ENCODE measurements at regions not wholly inside any gene's neighbourhood (a gene's known extent, or its start where the extent isn't known, plus 50 kb on each side); places are given as distances from the start of the nearest gene placed in this dataset.

GRCh38 chr7:17472939-17473338 is 174.5 kb downstream of the AHR start:
- no peak for DNase-seq
- no peak overlapping the region for H3K4me3 Mint-ChIP-seq (ENCODE audit: unreplicated experiment)
- no peaks in the 10 kb centered on the region for H3K27me3 Mint-ChIP-seq (ENCODE audit: unreplicated experiment)
- no peak overlapping the region for H3K27ac Mint-ChIP-seq (ENCODE audit: unreplicated experiment)
- no peaks in the 10 kb centered on the region for H3K4me1 Mint-ChIP-seq (ENCODE audit: low read depth, unreplicated experiment)
- no peaks in the 10 kb centered on the region for H3K36me3 Mint-ChIP-seq (ENCODE audit: unreplicated experiment)
- TF ChIP-seq, protein P1, sequence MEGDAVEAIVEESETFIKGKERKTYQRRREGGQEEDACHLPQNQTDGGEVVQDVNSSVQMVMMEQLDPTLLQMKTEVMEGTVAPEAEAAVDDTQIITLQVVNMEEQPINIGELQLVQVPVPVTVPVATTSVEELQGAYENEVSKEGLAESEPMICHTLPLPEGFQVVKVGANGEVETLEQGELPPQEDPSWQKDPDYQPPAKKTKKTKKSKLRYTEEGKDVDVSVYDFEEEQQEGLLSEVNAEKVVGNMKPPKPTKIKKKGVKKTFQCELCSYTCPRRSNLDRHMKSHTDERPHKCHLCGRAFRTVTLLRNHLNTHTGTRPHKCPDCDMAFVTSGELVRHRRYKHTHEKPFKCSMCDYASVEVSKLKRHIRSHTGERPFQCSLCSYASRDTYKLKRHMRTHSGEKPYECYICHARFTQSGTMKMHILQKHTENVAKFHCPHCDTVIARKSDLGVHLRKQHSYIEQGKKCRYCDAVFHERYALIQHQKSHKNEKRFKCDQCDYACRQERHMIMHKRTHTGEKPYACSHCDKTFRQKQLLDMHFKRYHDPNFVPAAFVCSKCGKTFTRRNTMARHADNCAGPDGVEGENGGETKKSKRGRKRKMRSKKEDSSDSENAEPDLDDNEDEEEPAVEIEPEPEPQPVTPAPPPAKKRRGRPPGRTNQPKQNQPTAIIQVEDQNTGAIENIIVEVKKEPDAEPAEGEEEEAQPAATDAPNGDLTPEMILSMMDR (IDR thresholded peaks at IDR 0.05; ENCODE audit: partially characterized antibody, unreplicated experiment) = no peak
- H3K9me3 Mint-ChIP-seq (ENCODE audit: unreplicated experiment) = no peaks in the 10 kb centered on the region

DNA sequence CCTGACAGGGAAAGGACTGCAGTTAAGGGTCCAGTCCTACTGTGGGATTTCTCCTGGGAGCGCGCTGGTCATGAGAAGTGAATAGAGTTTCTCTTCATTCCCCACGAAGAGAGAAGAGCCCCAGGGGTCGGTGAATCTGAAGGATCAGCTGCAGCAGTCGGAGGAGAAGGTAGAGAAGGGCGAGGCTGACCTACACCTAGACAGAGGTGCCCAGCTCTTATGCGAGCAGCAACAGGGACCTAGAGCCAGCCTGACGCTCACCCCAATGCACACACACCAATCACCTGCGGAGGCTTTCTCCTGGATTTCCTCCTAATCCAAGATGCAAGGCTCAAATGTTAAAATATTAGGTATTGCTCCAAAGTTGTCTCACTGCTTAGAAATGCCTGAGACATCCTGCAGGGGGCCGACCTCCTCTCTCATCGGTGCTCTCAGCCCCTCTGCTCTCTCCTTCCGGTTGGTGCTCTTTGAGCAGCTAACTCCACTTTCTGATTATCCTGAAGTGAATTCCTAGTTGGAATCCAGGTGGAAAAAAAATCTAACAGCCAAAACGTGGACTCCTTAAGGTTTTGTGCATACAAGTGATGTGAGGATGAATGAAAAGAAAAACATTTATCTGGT is 176.4 kb downstream of the AHR start:
- H3K4me3 Mint-ChIP-seq (ENCODE audit: unreplicated experiment) = no peak overlapping the region
- H3K27ac Mint-ChIP-seq (ENCODE audit: unreplicated experiment) = no peak overlapping the region
- H3K36me3 Mint-ChIP-seq (ENCODE audit: unreplicated experiment) = no peaks in the 10 kb centered on the region
- H3K27me3 Mint-ChIP-seq (ENCODE audit: unreplicated experiment) = no peaks in the 10 kb centered on the region
- peak; percentile 23 for DNase-seq
- no peaks in the 10 kb centered on the region for H3K9me3 Mint-ChIP-seq (ENCODE audit: unreplicated experiment)
- TF ChIP-seq, protein P1 (IDR thresholded peaks at IDR 0.05; ENCODE audit: partially characterized antibody, unreplicated experiment) = peak; percentile 24
- no peaks in the 10 kb centered on the region for H3K4me1 Mint-ChIP-seq (ENCODE audit: low read depth, unreplicated experiment)

GRCh38 chr7:17477182-17477581 is 178.7 kb downstream of the AHR start:
- H3K27me3 Mint-ChIP-seq (ENCODE audit: unreplicated experiment) = no peaks in the 10 kb centered on the region

GRCh38 chr7:17481118-17481517 is 182.7 kb downstream of the AHR start:
- H3K27me3 Mint-ChIP-seq (ENCODE audit: unreplicated experiment) = no peaks in the 10 kb centered on the region
- H3K4me3 Mint-ChIP-seq (ENCODE audit: unreplicated experiment) = no peak overlapping the region
- no peaks in the 10 kb centered on the region for H3K36me3 Mint-ChIP-seq (ENCODE audit: unreplicated experiment)
- no peak for DNase-seq
- TF ChIP-seq, protein P1 (IDR thresholded peaks at IDR 0.05; ENCODE audit: partially characterized antibody, unreplicated experiment) = no peak
- H3K27ac Mint-ChIP-seq (ENCODE audit: unreplicated experiment) = no peak overlapping the region
- no peaks in the 10 kb centered on the region for H3K9me3 Mint-ChIP-seq (ENCODE audit: unreplicated experiment)
- no peaks in the 10 kb centered on the region for H3K4me1 Mint-ChIP-seq (ENCODE audit: low read depth, unreplicated experiment)

More at GRCh38 chr7:17477182-17477581, 178.7 kb downstream of the AHR start:
- Mint-ChIP-seq H3K36me3 (ENCODE audit: unreplicated experiment) (no peaks in the 10 kb centered on the region), H3K4me1 (ENCODE audit: low read depth, unreplicated experiment) (no peaks in the 10 kb centered on the region), H3K4me3 (ENCODE audit: unreplicated experiment) (no peak overlapping the region), H3K9me3 (ENCODE audit: unreplicated experiment) (no peaks in the 10 kb centered on the region), H3K27ac (ENCODE audit: unreplicated experiment) (no peak overlapping the region)
- no peak for DNase-seq
- TF ChIP-seq, protein P1 (IDR thresholded peaks at IDR 0.05; ENCODE audit: partially characterized antibody, unreplicated experiment) = no peak

DNA sequence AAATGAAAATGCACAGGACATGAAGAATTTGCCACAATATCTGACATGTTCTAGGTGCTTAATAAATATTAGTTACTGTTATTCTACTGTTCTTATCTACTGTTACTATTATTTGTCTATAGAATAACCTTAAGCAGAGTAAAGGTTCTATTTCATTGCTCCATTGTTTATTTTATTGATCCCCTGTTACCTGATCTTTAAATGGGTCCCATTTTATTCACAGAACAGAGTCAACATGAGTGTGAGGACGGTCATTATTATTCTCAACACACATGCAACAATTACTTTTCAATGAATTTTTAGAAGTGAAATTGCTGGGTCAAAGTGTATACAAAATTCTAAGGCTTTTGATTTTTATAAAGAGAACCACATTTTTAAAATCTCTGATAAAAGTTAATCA is 186.9 kb downstream of the AHR start:
- Mint-ChIP-seq H3K9me3 (ENCODE audit: unreplicated experiment) (no peaks in the 10 kb centered on the region), H3K27me3 (ENCODE audit: unreplicated experiment) (no peaks in the 10 kb centered on the region), H3K27ac (ENCODE audit: unreplicated experiment) (no peak overlapping the region), H3K4me1 (ENCODE audit: low read depth, unreplicated experiment) (no peaks in the 10 kb centered on the region), H3K36me3 (ENCODE audit: unreplicated experiment) (peaks cover 3% of the 10 kb centered on the region), H3K4me3 (ENCODE audit: unreplicated experiment) (no peak overlapping the region)
- TF ChIP-seq, protein P1 (IDR thresholded peaks at IDR 0.05; ENCODE audit: partially characterized antibody, unreplicated experiment) = no peak
- no peak for DNase-seq

All from glutamatergic neuron (in vitro differentiated cells).